ENCODE measurements at regions not wholly inside any gene's neighbourhood (a gene's known extent, or its start where the extent isn't known, plus 50 kb on each side); places are given as distances from the start of the nearest gene placed in this dataset.
"Not testable (repeated sequence)": the region's sequence is repeated elsewhere in the genome, so short reads cannot be mapped to it uniquely, and the experiment has no call there.

DNA sequence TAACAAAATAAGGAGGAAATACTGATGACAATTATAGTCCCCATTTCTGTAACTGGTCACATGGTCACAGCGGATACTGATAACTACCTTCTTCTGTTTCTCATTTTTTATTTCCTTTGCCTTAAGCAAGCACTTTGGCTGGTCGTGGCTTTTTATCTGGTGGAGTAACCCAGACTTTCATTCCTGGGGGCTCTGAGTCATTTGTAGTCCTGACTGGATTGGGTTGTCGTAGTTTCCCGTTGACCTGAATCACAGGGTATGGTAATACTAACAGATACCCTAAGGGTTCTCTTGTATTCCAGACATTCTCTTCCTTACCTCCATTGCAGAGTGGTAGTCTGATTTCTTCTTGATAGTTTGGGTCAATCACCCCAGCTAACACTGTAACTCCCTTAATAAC is 500.3 kb upstream of the ADGRB3 start:
- no peak for DNase-seq

- DNase-seq: no peak
These were observed 506.9 kb upstream of the ADGRB3 start for GRCh38 chr6:68128211-68128610.

DNA sequence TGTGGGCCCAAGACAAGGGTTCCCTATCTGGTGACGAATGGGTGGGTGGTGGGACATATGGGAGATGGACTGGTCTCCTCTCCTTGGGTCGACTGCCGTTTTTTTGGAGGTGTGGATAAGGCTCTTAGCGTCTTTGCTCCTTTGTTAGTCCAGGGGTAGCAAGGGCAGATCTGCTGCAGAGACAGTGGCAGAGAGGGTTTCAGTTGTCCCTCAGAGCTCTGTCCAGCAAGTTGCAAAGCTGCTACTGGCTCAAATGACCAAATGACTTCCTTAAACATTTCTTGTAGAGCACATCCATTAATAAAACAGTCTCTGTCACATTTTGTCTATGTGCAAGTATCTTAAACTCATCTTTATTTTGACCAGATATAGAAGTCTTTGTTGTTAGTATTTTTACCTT is 508.0 kb upstream of the ADGRB3 start:
- DNase-seq: no peak

DNA sequence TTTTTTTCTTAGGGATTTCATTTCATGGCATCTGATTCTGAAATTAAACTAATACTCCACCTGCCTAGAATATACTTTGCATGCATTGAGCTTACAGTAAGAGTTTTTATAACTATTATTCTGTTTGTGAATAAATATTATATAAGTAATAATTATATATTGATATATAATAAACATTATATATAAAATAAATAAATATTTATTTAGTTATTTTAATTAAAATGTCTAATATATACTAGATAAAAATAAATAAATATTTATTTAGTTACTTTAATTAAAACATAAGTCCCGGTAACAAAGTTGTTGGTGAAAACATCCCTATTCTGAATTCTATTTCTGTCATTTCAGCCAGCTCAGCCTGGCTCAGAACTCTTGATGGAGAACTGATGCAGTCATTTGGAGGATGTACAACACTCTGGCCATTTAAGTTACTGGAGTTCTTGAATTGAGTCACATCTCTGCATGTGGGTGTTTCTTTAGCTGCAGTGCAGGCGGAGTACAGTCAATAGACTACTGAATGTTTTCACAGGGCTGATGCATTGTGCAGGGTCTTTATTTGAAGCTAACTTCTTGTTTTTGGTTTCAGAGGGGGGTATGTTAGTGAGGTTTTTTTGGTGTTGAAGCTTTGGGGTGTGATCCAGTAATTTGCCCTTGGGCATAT is 508.9 kb upstream of the ADGRB3 start:
- no peak for DNase-seq

DNA sequence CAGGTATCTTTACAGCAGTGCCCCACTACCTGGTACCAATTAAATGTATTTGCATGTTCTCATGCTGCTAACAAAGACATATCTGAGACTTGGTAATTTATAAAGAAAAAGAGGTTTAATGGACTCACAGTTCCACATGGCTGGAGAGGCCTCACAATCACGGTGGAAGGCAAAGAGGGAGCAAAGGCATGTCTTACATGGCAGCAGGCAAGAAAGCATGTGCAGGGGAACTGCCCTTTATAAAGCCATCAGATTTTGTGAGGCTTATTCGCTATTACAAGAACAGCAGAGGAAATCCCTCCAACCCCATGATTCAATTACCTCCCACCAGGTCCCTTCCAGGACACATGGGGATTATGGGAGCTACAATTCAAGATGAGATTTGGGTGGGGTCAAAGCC is 512.1 kb upstream of the ADGRB3 start:
- not testable (repeated sequence) for DNase-seq

DNA sequence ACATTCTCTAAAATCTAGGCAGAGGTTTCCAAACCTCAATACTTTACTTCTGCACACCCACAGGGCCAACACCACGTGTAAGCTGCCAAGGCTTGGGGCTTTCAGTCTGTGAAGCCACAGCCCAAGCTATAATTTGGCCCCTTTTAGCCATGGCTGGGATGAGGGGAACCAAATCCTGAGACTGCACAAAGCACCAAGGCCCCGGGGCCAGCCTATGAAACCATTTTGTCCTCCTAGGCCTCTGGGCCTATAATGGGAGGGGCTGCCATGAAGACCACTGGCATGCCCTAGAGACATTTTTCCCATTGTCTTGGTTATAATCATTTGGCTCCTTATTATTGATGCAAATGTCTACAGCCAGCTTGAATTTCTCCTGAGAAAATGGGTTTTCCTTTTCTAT is 513.0 kb upstream of the ADGRB3 start:
- no peak for DNase-seq

- DNase-seq: not testable (repeated sequence)
These were observed 514.1 kb upstream of the ADGRB3 start for GRCh38 chr6:68120954-68121353.

DNA sequence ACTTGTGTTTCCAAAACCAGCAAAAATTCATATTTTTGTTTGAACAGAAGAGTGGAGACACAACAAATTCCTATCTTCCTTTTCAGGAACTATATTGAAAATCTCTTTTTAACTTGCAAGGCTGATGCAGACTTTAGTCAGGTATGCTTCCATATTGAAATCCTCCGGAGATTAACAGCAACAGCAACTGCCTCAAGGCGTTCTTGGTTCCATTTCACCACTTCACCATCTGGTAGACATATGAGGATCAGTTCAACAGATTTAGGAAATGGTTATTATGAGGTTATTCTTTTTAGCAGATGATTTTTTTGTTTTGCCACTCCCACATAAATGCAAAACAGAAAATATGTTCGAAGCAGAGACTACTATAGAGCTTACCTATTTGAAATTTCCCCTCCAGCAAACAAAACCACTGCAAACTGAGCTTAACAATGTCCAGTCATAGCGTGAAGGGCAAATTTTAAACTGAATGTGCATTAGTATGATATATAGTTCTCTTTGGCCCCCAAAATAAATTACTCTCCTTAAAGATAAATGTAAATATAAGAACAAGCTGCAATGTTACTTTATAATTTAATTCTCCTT is 520.5 kb upstream of the ADGRB3 start:
- no peak for DNase-seq

DNA sequence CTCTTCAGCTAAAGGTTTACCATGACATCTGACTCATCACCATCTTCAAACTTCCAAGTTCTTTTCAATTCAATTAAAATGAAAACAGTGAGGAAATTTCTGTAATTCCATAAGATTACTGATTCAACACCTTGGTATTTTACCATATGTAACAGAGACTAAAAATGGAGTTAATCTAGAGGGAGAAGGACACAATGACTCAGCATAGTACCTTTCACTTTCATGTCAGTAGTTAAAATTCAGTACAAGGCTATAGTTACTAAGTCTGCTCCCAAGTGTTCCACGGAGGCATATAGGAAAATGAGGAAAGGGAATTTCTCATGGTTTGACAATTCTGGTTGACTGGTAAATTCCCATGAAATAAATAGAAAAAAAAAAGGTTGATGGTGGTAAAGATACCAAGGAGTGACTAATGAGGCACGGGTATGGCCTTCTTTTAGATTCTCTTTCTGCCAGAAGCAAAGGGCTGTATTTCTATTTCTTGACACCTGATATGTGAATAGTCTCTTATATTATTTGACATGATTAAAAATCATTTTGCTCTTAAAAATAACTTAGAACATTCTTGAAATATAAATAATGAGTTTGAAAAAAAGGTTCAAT is 526.7 kb upstream of the ADGRB3 start:
- DNase-seq: no peak

GRCh38 chr6:68094070-68094469 is 541.0 kb upstream of the ADGRB3 start:
- DNase-seq: no peak

DNA sequence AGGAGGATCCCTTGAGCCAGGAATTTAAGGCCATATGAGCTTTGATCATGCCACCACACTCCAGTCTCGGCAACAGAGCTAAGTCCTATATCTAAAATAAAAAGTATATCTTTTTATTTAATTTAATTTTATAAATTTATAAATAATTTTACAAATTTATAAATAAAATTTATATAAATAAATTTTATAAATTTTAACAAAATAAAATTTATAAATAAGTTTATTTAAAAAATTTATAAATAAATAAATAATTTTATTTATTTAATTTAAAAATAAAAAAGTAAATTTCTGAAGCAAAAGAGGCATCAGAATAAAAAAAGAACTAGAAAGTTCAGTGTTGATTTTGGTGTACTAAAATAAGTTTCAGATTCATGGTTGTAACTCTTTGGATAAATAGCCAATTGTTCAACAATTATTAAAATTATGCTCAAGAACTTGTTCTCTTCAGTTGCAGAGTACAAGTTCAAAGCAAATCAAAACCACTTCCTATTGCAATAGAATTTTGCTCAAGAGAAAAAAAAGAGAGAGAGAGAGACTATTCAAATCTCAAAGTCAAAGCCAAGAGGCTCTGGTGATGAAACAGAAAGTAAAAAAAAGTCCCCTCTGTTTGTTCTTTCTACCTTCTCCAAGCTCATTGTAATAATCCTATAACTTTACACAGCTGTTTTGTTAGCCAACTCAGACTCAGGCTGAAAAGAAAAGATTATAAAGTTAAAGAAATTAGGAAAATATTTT is 547.5 kb upstream of the ADGRB3 start:
- DNase-seq: no peak

DNA sequence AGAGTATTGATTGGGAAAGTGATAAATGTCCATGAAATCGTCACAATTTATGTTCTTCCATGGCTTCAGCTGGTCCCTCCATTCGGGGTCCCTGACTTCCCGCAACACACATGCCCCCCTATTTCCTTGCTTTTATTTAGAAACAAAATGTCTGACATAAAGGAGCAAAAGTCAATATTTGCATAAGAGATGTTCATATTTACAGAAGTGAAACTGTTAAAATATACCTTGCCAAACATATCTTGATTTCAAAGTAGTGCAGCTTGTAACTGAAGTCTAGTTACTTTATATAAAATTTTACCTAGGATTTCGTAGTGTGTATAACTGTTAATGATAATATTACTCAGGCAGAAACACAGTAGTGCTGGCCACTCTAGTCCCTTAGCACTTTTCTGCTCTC is 548.9 kb upstream of the ADGRB3 start:
- DNase-seq: no peak

GRCh38 chr6:68085599-68085998 is 549.5 kb upstream of the ADGRB3 start:
- DNase-seq: not testable (repeated sequence)

DNA sequence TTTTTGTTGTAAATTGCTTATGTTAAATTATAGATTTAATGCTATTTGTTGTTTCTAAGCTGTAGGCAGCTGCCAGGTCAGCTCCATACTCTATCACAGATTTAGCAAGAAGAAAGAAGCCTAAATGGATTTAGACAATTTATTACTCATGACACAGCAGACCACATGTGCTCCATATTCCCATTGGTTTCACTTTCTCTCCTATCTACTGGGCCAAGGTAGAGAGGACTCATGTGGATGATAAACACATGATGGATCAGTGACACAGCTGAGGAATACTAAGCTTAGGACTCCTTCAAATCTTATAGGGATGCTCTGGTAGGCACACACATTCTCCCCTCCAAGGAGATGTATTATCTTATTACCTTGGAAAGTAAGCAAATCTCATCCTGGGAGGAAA is 553.0 kb upstream of the ADGRB3 start:
- no peak for DNase-seq

DNA sequence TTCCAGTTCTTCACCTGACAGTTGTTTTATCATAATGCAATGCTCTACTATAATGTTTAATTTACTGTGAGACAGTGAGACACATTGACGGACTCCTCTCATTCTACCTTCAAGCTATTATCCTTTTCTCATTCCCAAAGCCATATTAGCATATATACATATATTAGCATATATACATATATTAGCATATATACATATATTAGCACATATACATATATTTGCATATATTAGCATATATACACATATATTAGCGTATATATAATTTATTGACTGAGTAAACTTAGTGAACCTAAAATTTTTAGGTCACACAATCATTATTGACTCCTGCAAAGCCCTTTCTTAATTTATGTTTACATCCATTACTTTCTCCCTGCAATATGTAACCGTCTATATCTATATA is 555.0 kb upstream of the ADGRB3 start:
- no peak for DNase-seq

GRCh38 chr6:68077661-68078060 is 557.4 kb upstream of the ADGRB3 start:
- DNase-seq: no peak

GRCh38 chr6:68071740-68072139 is 563.3 kb upstream of the ADGRB3 start:
- no peak for DNase-seq

DNA sequence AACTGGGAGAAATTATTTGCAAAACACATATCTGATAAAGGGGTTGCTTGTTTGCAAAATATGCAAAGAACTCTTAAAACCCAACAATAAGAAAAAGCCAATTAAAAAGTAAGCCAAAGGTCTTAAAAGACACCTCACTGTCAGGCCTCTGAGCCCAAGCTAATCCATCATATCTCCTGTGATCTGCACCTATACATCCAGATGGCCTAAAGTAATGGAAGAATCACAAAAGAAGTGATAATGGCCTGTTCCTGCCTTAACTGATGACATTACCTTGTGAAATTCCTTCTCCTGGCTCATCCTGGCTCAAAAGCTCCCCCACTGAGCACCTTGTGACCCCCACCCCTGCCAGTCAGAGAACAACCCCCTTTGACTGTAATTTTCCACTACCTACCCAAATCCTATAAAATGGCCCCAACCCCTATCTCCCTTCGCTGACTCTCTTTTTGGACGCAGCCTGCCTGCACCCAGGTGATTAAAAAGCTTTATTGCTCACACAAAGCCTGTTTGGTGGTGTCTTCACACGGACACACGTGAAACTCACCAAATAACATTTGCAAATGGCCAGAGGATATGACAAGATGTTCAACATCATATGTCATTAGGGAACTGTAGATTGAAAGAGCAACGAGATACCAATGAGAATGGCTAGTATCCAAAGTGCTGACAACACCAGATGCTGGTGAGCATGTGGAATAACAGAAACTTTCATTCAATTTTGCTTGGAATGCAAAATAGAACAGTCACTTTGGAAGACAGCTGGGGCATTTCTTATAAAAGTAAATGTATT is 565.0 kb upstream of the ADGRB3 start:
- DNase-seq: no peak

DNA sequence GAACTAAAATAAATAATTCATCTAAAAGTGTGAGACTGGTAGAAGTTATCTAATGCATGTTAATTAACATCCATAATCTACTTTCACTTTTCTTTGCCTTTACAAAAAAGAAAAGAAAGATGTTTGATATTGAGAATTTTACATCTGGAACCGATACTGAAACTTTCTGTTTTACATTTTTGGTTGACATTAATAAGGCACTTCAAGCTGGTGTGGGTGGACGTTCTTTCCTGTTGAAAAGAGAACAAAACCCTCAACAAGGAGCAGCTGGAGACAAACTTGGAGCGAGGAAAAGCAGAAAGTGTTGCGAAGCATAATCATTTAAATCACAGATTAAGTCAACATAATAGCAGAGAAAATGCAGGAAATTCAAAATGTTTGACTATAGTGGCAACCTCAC is 575.2 kb upstream of the ADGRB3 start:
- DNase-seq: no peak

DNA sequence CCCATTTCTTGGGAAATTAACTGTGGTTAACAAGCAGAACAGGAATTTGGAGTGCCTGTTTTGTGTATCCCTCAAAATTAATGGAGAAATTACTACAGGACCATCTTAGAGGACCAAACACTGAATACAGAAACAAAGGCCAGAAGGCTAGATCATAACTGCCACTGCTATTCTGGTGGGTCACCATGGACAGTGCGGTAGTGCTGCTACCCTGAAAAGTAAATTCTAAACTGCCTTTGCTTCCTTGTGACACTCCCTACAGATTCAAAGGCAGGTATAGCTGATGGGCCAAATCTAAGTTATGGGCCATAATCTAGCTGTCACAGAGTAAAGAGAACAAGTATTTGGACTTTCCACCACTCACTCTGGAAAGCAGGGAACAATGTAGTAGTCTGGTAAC is 575.8 kb upstream of the ADGRB3 start:
- no peak for DNase-seq

GRCh38 chr6:68056596-68056995 is 578.5 kb upstream of the ADGRB3 start:
- not testable (repeated sequence) for DNase-seq

GRCh38 chr6:68054756-68055155 is 580.3 kb upstream of the ADGRB3 start:
- no peak for DNase-seq

- DNase-seq: no peak
These were observed 581.2 kb upstream of the ADGRB3 start for GRCh38 chr6:68053805-68054373.

Data from right hindlimb (tissue), 1 donor.